CD4-positive, alpha-beta T cell treated with Interleukin-6 at 100 ng/mL for 8 hours (primary cell): ENCODE measurements at regions not wholly inside any gene's neighbourhood (a gene's known extent, or its start where the extent isn't known, plus 50 kb on each side); places are given as distances from the start of the nearest gene placed in this dataset.

Source experiments
- DNase-seq: peaks from one replicate; pipeline ENCODE4 v3.0.0-alpha.2; 2020; ENCODE audit warnings: mixed read lengths, low spot score

DNA sequence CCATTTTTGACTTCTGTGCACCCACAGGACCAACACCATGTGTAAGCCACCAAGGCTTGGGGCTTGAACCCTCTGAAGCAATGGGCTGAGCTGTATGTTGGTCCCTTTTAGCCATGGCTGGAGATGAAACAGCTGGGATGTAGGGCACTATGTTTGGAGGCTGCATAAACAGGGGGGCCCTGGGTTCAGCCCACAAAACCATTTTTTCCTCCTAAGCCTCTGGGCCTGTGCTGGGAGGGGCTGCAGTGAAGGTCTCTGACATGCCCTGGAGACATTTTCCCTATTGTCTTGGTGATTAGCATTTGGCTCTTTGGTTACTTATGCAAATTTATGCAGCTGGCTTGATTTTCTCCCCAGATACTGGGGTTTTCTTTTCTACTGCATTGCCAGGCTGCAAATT lies 144.9 kb downstream of the ZNF326 start:
- DNase-seq: no peak

DNA sequence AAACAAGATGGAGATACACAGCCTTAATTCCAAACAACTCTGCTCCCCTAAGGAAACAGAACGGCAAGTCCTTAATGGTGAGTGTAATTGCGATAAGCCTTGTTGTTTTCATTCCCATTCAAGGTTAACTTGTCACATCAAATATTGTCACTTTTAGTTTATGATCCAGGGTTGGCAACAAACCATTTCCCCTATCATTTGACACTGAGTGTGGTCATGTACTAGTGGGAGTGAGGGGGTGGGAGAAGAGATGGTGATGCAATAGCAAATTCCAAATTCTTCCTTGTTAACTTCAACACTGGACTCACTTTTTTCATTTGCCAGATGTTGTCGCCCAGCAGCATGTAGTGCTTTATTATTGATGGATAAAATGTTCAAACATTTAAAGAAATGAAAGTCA lies 140.4 kb downstream of the ZNF326 start:
- no peak for DNase-seq

DNA sequence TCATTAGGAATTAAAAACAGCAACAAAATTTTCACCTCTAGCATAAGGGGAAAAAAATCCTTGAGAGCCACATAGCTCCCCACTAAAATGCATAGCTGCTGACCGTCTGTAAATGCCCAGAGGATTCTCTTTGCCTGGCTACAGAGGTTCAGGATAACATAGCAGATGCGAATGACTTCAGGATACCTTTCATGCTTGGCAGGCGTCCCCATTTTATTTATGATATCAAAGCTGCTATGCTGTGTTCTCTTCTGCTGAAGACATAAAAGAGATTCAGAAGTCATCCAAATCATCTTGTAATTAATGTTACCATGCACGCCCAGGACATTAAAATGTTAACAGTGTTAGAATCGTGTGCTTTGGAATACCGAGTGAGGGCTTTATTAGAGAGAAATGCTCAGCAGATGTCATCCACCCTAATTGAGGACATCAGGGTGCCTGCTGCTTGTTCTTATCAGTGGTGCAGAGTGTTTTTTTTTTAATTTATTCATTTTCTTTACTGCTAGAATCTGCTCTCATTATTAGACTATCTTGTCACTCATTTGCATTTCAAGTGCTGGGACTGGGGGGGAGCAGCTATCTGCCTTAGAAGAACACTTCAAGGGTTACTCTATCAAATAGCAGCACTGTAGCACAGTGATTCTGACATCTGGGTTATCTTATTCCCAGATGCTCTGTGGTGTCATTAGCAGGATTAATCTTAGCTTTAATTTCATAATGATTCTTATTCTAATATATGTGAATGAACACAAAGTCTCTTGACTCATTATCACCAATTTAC lies 139.5 kb downstream of the ZNF326 start:
- DNase-seq: no peak

DNA sequence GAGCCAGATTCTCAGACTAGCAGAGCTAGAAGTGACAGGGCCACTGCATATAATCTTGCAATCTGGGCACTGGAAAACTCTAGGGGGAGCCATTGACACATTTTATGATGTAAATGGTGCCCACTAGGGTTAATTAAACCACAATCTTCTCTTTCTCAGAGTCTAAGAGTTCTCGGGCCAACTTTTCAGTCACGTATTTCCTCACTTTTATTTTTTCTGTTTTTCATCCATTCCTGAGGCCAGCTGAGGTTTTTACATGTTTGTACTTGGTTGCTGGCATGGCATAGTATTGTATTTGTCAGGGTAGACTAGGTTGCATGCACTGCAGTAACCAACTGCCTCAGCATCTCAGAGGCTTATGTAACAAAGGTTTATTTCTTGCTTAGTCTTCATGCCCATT lies 138.2 kb downstream of the ZNF326 start:
- DNase-seq: no peak

DNA sequence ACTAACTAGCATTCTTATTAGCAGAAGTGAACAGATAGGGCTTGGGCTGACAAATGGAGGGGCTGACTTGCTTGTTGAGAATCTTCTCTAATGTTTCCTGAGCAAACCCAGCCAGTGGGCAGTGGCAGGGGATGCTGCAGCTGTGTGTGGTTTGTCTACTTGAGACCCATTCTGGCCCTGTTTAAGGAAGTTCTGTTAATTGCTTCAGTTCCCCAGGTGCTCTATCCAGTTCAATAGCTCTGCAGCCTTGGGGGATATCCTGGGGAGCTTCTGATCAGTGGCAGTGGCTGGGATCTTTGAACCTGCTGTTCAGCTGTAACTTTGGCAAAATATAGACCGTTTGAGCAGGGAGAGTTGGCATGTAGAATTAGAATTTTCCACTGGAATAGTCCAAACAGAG lies 137.4 kb downstream of the ZNF326 start:
- no peak for DNase-seq

DNA sequence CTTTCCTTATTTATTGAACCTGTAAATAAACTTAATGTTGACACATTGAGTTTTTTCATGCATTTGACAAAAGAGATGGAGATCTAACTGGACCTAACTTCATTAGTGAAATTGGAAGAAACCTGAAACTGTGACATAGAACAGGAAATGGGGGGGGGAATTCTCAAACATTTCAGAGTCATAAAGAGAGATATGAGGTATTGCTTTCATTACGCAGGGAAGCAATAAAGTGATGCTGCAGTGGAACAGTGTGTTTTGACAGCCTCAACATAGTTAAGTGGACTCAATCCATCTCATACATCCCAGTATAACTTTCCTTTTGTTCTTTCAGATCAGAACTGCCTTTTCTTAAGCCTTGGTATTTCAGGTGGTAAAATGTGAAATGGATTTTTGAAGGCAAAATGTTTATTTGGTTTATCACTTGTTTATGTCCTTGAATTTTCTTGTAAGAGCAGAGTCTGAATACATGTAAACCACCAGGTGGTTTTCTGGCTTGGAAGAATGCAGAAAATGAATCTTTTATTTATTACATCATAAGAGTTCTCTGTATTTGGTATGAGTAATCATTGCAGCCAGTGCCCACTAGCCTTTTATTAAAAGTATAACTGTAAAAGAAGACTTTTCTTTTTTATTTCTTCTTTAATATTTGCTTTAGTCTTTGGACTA lies 132.5 kb downstream of the ZNF326 start:
- no peak for DNase-seq

DNA sequence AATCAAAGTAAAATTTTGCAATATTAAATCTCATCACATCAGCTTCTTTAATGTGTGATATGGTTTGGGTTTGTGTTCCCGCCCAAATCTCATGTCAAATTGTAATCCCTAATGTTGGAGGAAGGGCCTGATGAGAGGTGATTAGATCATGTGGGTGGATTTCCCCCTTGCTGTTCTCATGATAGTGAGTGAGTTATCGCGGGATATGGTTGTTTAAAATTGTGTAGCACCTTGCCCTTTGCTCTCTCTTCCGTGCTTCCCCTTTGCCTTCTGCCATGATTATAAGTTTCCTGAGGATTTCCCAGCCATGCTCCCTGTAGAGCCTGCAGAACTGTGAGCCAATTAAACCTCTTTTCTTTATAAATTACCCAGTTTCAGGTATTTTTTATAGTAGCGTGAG lies 131.9 kb downstream of the ZNF326 start:
- no peak for DNase-seq

DNA sequence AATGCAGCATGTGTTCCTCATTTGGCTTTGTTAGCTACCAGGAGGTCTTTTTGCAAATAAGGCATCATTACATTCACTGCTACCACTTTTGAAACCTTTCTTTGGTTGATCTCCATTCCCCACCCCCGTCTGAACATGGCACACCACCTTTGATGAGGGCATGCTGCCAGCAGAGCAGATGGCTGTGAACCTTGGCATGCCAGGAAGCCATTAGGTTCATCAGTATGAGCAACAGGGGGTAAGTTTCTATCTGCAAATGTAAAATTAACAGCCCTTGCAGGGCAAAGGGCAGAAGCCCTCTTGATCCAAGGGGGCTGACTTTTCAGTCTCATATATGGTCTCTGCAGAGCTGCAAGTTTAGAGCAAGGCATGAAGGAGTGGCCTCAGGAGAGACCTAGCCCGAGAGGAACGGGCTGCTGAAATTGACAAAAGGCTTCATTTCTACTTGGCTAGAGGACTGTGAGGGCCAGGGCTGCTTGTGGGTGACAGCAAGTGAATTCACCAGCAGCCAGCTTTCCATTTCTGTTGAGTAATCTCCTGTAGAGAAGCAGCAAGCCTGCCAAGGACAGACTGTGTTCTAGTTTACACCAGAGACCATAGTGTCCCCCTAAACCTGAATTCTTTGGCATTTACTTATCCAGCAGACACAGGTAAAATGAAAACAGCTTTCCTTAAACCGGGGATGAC lies 127.9 kb downstream of the ZNF326 start:
- DNase-seq: no peak

DNA sequence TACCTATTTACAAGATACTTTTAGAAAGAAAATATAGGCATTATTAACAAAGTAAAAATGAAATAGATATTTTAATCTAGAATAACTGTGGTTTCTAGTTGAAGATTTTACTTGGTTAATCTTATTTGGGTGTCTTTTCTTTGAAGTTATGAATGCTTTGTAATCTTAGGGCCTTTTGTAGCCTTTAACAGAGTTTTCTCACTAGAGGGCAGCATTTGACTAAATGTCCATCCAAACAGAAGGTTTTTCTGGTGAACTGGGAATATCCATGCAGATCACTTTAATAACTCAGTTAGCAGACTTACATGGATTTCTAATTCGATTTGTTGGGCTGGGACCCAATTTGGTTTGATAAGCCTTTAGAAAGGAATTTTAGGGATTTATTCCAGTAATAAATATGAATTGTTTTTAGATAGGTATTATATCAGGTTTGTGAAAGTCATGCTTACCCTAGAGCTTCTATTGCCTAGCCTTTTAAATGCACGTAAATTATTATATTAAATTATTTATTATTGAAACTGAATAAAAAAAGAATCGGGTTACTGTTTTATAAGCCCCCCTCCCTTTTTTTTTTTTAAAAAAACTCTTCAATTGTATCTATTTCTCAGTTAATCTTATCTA lies 119.7 kb downstream of the ZNF326 start:
- DNase-seq: no peak

DNA sequence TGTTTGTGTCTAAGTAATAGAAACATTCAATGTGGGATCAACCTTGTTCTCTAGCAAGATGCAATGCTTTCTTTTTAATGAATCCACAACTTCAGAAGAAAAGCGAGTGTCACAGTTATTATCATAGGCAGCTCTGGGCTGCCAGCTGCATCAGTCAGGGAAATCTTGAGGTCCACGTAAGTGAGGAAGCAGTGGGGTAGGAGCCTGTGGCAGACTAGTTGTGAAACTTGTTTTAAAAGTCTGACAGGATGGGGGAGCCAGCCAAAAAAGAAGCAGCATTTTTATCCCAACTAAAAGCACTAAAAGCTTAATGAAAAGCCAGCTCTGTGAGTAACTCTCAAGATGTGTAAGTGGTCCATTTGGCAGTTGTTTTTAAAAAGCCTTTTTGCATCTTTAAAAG lies 113.1 kb downstream of the ZNF326 start:
- no peak for DNase-seq

DNA sequence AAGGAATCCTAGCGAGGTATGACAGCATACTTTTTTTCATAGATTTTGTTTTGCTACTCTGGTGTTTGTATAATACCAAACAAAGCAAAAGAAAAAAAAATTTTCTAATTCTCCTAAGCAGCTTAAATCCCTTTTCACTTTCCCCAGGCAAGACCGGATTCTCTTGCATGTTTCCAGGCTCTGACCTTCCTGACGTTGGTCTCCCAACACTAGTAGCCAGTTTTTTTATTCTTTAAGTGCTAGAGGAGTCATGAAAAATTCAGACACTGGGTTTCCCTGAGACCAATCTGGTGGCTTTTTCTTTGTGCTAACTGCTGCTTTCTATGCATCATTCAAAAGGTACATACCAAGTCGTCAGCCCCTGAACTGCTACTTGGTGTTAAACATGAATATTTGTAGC lies 111.4 kb downstream of the ZNF326 start:
- no peak for DNase-seq

DNA sequence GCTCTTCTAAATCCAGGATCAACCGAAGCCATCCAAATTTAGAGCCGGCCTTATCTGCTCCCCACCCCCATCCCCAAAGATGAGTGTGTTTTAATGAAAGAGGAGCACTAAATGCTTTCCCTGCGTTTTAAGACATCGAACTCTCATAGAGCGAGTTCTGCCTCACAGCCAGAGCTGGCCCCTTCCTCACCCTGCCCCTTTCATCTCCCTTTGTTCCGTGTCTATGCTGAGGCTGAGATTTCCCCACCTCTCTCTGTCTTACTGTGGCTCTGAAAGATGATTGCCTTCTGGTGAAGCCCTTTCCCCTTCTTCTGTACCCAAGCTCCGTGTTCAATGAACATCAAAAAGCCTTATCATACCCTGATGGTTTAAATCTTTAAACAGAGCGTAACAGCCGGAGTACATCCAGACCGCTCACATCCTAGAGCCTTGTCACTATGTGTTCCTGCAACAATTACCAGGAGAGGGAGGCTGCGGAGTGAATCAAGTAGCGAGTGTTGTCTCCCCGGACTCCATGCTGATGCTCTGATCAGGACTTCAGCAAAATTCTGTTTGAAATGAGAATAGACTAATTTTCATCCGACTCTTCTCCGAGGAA lies 110.1 kb downstream of the ZNF326 start:
- no peak for DNase-seq

DNA sequence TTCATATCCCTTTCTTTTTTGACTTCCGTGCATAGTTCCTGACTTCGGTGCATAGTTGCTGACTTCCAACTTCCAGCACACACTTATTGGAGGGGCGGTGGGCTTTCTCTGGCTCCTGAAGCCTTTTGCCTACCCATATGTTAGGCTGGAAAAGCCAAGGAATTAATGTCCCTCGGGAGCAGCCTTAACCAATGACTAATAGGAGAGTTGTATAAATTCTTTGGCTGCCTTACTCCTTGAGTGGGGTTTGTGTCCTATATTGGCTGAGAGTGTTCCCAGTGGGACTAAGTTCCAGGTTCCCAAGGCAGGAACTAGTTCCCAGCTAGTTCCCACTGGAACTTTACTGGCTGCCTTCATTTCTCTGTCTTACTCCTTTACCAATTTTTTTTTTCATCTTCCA lies 105.7 kb downstream of the ZNF326 start:
- no peak for DNase-seq

DNA sequence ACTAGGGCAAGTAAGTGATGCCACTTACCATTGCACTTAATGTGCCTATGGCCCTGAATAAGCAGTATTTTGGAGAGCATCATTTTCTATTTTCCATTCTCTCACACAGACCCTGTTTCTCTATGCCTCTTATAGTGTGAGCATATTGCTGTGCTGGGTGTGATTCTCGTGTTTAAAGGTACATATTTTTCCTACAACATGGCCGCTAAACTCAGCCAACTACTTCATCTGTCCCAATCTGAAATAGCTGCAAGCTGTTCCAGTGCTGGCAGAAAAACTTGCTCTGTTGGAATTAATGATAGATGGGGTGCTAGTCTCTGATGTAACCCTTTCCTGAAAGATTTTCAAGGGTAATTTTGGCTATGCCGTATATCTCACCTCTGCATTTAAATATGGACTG lies 97.5 kb downstream of the ZNF326 start:
- DNase-seq: no peak
